KMS-11 (cell line): ENCODE measurements at regions not wholly inside any gene's neighbourhood (a gene's known extent, or its start where the extent isn't known, plus 50 kb on each side); places are given as distances from the start of the nearest gene placed in this dataset.

ENCODE experiments used
- H2AFZ ChIP-seq: fragments of 200-600 bp; sonication (generic); 2 replicates; pipeline ENCODE4 v1.6.1; 2016; ENCODE audit warnings: antibody characterized with exemption, mixed run types, low read depth
- H3K27ac ChIP-seq: fragments of 200-600 bp; sonication (generic); 2 replicates; pipeline ENCODE4 v1.6.1; 2016; ENCODE audit warnings: mild to moderate bottlenecking, mixed run types
- H3K27me3 ChIP-seq: fragments of 200-600 bp; sonication (generic); 2 replicates; pipeline ENCODE4 v1.6.1; 2017; ENCODE audit warnings: mild to moderate bottlenecking, low read depth, mixed run types, moderate library complexity; ENCODE audit not compliant: insufficient read depth
- H3K36me3 ChIP-seq: fragments of 200-600 bp; sonication (generic); 2 replicates; pipeline ENCODE4 v1.6.1; 2017; ENCODE audit warnings: mild to moderate bottlenecking, mixed run types; ENCODE audit not compliant: insufficient read depth
- H3K4me1 ChIP-seq: fragments of 200-600 bp; sonication (generic); 2 replicates; pipeline ENCODE4 v1.6.1; 2016; ENCODE audit warnings: mild to moderate bottlenecking, low read depth, mixed run types; ENCODE audit not compliant: poor library complexity, severe bottlenecking
- H3K4me2 ChIP-seq: fragments of 200-600 bp; sonication (generic); 2 replicates; pipeline ENCODE4 v1.7.0; 2016; ENCODE audit warnings: mild to moderate bottlenecking, mixed run types
- H3K4me3 ChIP-seq: fragments of 200-600 bp; sonication (generic); IDR thresholded peaks from 2 replicates; pipeline ENCODE4 v1.6.1; 2017; ENCODE audit warnings: low read depth, low read length, mixed read lengths; ENCODE audit not compliant: insufficient read depth
- H3K79me2 ChIP-seq: fragments of 200-600 bp; sonication (generic); 2 replicates; pipeline ENCODE4 v1.6.1; 2016; ENCODE audit warnings: low read depth, mixed run types; ENCODE audit not compliant: insufficient read depth
- H3K9ac ChIP-seq: fragments of 200-600 bp; sonication (generic); 2 replicates; pipeline ENCODE4 v1.6.1; 2016; ENCODE audit warnings: mild to moderate bottlenecking, mixed run types
- H4K20me1 ChIP-seq: fragments of 200-600 bp; sonication (generic); 2 replicates; pipeline ENCODE4 v1.6.1; 2016; ENCODE audit warnings: mild to moderate bottlenecking, mixed run types; ENCODE audit not compliant: insufficient read depth
- TF ChIP-seq, protein P1 (sequence below): fragments of 200-600 bp; sonication (generic); conservative IDR thresholded peaks from 2 replicates; pipeline ENCODE4 v1.6.1; 2017; ENCODE audit warnings: low read depth, mild to moderate bottlenecking, antibody characterized with exemption, low read length, moderate library complexity, mixed read lengths

DNA sequence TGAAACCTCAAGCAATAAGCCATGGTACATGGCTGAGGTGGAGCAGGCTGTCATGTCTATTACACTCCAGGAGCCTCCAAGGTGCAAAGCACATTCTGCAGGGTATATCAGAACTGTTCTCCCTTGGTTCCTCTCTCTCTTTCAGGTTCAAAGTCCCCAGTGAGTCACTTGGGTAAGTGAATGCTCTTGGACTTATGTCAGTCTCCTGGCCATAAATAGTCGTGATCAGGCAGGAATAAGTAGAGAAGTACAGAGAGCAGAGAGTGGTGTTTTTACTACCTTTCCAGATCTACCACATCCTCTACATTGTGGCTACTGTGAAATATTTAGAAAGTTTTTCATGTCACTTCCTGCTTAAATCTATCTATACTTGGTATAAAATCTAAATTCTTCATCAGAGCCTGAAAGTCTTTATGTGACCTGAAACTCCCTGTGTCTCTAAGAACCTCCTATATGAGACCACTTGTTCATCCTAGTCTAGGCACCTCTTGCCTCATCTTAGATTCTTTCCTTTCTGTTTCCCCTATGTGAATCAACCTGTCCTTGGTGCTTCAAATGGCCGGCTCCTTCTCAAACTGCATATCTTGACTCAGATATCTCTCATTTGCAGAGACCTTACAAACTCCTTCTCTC, 1077.6 kb upstream of the MAP3K7 start:
- H3K4me1 ChIP-seq, result no peaks in the 10 kb centered on the region
- H3K27me3 ChIP-seq, result no peaks in the 10 kb centered on the region
- TF ChIP-seq, protein P1, sequence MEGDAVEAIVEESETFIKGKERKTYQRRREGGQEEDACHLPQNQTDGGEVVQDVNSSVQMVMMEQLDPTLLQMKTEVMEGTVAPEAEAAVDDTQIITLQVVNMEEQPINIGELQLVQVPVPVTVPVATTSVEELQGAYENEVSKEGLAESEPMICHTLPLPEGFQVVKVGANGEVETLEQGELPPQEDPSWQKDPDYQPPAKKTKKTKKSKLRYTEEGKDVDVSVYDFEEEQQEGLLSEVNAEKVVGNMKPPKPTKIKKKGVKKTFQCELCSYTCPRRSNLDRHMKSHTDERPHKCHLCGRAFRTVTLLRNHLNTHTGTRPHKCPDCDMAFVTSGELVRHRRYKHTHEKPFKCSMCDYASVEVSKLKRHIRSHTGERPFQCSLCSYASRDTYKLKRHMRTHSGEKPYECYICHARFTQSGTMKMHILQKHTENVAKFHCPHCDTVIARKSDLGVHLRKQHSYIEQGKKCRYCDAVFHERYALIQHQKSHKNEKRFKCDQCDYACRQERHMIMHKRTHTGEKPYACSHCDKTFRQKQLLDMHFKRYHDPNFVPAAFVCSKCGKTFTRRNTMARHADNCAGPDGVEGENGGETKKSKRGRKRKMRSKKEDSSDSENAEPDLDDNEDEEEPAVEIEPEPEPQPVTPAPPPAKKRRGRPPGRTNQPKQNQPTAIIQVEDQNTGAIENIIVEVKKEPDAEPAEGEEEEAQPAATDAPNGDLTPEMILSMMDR, result no peak
- H3K36me3 ChIP-seq, result no peaks in the 10 kb centered on the region
- no peak overlapping the region for H3K9ac ChIP-seq
- H4K20me1 ChIP-seq, result no peaks in the 10 kb centered on the region
- no peaks in the 10 kb centered on the region for H3K79me2 ChIP-seq
- no peak overlapping the region for H3K27ac ChIP-seq
- no peak overlapping the region for H3K4me3 ChIP-seq
- H2AFZ ChIP-seq, result no peak overlapping the region
- no peak overlapping the region for H3K4me2 ChIP-seq

- H3K4me3 ChIP-seq, result no peak overlapping the region
- no peaks in the 10 kb centered on the region for H3K4me1 ChIP-seq
- H4K20me1 ChIP-seq, result no peaks in the 10 kb centered on the region
- H3K4me2 ChIP-seq, result no peak overlapping the region
- no peaks in the 10 kb centered on the region for H3K36me3 ChIP-seq
- H3K27ac ChIP-seq, result no peak overlapping the region
- H3K27me3 ChIP-seq, result no peaks in the 10 kb centered on the region
- H3K9ac ChIP-seq, result no peak overlapping the region
- no peak overlapping the region for H2AFZ ChIP-seq
- no peaks in the 10 kb centered on the region for H3K79me2 ChIP-seq
- TF ChIP-seq, protein P1, result no peak
Measured at GRCh38 chr6:91660893-91661292, 1074.0 kb upstream of the MAP3K7 start.

- no peak overlapping the region for H3K27ac ChIP-seq
- H3K36me3 ChIP-seq, result no peaks in the 10 kb centered on the region
- H3K4me2 ChIP-seq, result no peak overlapping the region
- no peak overlapping the region for H3K9ac ChIP-seq
- no peaks in the 10 kb centered on the region for H4K20me1 ChIP-seq
- H3K4me3 ChIP-seq, result no peak overlapping the region
- no peak overlapping the region for H2AFZ ChIP-seq
- H3K79me2 ChIP-seq, result no peaks in the 10 kb centered on the region
- TF ChIP-seq, protein P1, result no peak
- H3K27me3 ChIP-seq, result no peaks in the 10 kb centered on the region
- H3K4me1 ChIP-seq, result no peaks in the 10 kb centered on the region
Measured at GRCh38 chr6:91659891-91660290, 1073.0 kb upstream of the MAP3K7 start.

- H3K27ac ChIP-seq, result no peak overlapping the region
- no peak overlapping the region for H3K4me2 ChIP-seq
- H4K20me1 ChIP-seq, result no peaks in the 10 kb centered on the region
- no peak overlapping the region for H3K9ac ChIP-seq
- H3K36me3 ChIP-seq, result no peaks in the 10 kb centered on the region
- H3K4me3 ChIP-seq, result no peak overlapping the region
- TF ChIP-seq, protein P1, result no peak
- H2AFZ ChIP-seq, result no peak overlapping the region
- no peaks in the 10 kb centered on the region for H3K27me3 ChIP-seq
- H3K79me2 ChIP-seq, result no peaks in the 10 kb centered on the region
- no peaks in the 10 kb centered on the region for H3K4me1 ChIP-seq
Measured at GRCh38 chr6:91654793-91655192, 1067.9 kb upstream of the MAP3K7 start.
